ENCODE measurements at regions not wholly inside any gene's neighbourhood (a gene's known extent, or its start where the extent isn't known, plus 50 kb on each side); places are given as distances from the start of the nearest gene placed in this dataset.

GRCh38 chr6:19032591-19033295 lies 645.6 kb downstream of the RNF144B start:
- DNase-seq (ENCODE audit: low spot score): no peak

- no peak for DNase-seq (ENCODE audit: low spot score)
Observed at GRCh38 chr6:19033683-19034082, 646.5 kb downstream of the RNF144B start.

DNA sequence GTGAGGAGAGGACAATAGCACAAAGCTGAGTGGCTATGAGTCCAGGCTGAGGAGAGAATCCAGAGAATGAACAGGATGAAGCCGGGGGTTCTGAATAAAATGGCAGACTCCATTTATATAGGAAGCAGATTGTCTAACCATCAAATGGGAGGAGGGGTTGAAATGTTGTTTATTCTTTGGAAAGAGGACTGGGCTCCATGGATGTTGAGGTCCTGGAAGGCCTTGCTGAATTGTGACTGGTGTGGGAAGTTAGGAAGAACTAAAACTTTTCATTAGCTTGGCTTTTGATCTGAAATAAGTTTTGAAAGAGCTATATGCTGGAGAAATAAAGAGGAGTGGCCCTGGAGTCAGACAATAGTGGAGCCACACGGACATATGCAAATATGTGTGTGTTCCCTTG lies 647.8 kb downstream of the RNF144B start:
- DNase-seq (ENCODE audit: low spot score): no peak

GRCh38 chr6:19035461-19036195 lies 648.5 kb downstream of the RNF144B start:
- DNase-seq (ENCODE audit: low spot score): no peak

GRCh38 chr6:19036196-19036555 lies 649.0 kb downstream of the RNF144B start:
- no peak for DNase-seq (ENCODE audit: low spot score)

- no peak for DNase-seq (ENCODE audit: low spot score)
Observed at GRCh38 chr6:19037607-19038006, 650.5 kb downstream of the RNF144B start.

DNA sequence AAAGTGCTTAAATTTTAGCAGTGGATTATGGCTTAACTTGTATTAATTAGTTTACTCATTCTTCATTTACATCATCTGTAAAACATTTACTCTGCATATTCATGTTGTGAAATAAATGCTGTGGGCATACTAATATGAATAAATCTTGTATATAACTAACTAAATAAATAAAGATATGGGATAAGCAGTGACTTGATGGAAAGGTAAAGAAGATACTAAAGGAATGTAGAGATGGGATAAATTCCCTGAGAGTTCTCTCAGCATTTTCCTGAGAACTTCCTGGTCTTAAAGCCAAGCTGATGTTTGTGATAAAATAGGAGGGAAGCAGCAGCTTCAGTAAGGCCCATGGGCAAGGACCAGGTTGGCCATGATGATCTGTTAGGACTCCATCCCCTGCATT lies 652.1 kb downstream of the RNF144B start:
- DNase-seq (ENCODE audit: low spot score): no peak

- DNase-seq (ENCODE audit: low spot score): no peak
Observed at GRCh38 chr6:19041906-19042305, 654.8 kb downstream of the RNF144B start.

GRCh38 chr6:19042420-19042819 lies 655.3 kb downstream of the RNF144B start:
- no peak for DNase-seq (ENCODE audit: low spot score)

- DNase-seq (ENCODE audit: low spot score): no peak
Observed at GRCh38 chr6:19050765-19051164, 663.6 kb downstream of the RNF144B start.

GRCh38 chr6:19052219-19052618 lies 665.1 kb downstream of the RNF144B start:
- DNase-seq (ENCODE audit: low spot score): no peak

DNA sequence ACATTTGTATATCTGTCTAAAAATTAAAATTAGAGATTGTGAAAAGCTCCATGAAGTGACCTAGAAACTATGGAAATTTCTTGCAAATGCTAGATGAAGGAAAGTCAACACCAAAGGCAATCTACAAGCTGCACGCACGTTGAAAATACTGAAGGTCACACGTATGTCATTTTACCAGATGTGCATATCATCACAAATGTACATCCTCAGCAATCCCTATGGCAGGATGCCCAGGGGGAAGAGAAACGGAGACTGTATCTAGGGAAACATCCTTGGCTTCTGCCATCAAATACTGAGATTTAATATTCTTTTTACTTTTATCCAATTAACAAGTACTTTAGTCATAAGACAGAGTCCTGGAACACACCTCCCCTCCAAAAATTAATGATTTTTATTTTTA lies 672.0 kb downstream of the RNF144B start:
- DNase-seq (ENCODE audit: low spot score): no peak

DNA sequence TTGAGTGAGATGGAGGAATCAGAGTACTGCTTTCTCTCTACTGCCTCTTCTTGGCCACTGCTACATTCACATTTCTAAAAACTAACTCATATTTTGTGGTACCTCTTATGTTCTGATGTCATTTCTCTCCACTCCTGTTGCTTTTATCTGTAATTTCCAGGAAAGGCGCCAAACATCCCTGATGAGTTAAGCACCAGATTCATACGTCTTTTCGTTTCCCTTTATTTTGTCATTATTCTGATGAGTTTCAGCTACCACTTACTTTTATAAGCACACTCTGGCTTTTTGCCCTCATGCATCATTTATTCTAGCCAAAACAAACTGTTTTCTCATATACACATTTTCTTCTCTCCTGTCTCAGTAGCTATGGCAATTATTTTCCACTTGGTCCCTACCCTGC lies 680.0 kb downstream of the RNF144B start:
- no peak for DNase-seq (ENCODE audit: low spot score)

- DNase-seq (ENCODE audit: low spot score): no peak
Observed at GRCh38 chr6:19070520-19070919, 683.4 kb downstream of the RNF144B start.

- DNase-seq (ENCODE audit: low spot score): no peak
Observed at GRCh38 chr6:19083801-19084200, 696.7 kb downstream of the RNF144B start.

- no peak for DNase-seq (ENCODE audit: low spot score)
Observed at GRCh38 chr6:19086480-19086879, 699.3 kb downstream of the RNF144B start.

- no peak for DNase-seq (ENCODE audit: low spot score)
Observed at GRCh38 chr6:19087296-19087695, 700.1 kb downstream of the RNF144B start.

DNA sequence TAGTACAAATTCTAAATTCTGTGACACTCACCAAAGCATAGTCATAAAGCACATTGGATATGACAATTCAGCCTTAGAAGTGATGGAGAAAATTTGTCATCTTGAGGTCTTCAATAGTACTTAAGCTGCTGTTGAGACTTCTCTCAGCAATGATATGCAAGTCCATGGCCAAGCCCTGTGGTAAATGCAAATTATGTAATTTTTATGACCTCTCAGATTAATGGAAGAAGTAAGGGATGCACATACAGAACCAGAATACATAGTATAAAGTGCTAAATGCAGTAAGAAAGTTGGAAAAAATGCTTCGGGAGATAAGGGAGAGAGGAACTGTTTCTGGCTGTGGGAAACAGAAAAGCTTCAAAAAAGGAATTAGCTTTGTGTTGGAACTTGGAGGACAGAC lies 700.7 kb downstream of the RNF144B start:
- DNase-seq (ENCODE audit: low spot score): no peak

DNA sequence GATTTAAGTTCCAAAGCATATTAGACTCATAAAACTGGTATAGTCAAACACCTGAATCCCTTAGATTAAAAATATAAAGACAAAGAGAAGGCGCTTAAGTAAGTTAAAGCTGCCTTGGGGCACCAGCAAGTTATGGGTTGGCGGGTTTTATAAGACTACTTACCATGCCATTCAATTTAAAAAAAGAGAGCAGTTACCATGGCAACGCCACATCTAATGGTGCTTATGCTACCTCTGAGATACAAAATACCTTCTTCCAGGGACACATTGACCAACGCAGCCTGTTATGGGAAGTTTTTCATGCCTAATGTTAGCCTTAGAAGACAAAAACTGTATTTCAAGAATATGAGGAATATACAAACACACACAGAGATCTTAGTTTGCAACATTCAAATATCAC lies 713.6 kb downstream of the RNF144B start:
- DNase-seq (ENCODE audit: low spot score): no peak

DNA sequence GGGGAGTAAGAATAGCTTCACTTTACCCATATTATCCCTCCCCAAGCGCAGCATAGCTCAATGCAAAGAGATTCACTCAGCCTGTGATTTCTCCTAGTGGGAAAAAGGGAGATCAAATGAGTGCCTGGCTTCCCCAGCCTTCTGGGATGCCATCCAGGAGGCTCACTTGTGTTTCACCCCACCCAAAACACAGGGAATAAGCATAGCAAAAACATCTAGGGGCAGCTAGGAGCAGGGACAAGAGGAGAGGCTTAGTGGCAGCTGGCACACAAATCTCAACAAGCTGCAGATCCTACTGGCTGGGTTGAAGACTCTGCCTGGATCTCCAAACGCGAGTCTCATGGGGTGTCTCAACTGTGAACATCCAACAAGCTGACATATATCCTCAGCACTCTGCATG lies 715.8 kb downstream of the RNF144B start:
- DNase-seq (ENCODE audit: low spot score): no peak

DNA sequence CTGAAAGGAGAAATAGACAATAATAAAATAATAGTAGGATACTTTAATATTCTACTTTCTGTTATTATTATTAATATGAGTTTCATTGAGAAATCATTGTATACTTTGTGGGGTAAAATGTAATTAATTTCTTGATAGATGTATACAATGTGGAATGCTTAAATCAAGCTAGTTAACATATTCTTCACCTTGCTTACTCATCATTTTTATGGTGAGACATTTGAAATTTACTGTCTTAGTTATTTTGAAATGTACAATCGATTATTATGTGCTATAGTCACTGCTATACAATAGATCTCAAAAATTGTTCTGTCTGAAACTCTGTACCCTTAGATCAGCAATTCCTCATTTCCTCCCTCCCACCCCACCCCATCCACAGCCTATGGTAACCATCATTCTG lies 720.3 kb downstream of the RNF144B start:
- DNase-seq (ENCODE audit: low spot score): no peak

DNA sequence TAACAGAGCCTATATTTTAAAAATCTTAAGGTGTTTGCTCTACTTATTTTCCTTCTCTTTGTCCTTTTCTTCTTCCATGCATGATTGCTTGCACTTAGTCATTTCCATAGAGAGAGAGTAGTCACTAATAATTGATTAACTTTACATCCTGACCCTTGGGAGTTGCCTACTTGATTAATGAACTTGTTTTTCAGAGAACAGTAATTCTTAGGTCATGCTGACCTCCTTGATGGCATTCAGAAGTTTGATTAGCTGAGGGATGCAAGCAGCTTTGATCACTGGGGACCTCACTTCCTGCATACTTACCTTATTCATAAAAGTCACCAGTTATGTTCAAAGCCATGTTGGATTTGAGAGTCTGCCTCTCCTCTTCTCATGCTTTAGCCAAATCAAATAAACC lies 715.6 kb upstream of the ID4 start:
- no peak for DNase-seq (ENCODE audit: low spot score)

DNA sequence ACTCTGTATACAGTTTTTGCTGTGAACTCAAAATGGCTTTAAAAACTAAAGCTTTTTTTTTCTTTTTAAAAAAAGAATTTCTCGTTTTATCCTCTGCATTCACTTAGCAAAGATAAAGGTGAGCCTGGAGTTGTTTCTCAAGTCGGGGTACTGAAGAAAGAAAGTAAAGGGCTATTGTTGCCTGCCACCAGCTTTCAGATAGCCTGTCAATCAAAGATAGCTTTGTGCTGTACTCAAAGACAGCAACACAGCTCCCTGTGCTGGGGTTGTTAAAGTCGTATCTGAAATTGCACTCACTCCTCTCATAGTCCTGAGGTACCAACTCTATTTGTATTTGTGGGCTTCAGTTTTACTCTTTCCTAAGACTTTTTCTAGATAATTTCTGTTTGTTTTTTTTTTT lies 710.1 kb upstream of the ID4 start:
- no peak for DNase-seq (ENCODE audit: low spot score)
